H1 (cell line): ENCODE measurements at regions not wholly inside any gene's neighbourhood (a gene's known extent, or its start where the extent isn't known, plus 50 kb on each side); places are given as distances from the start of the nearest gene placed in this dataset.

ENCODE experiments used
- CTCF ChIP-seq, 3 experiments: IDR thresholded peaks; 1 replicate in 2 of 3; 2 replicates in 1 of 3; pipeline versions ENCODE4 v1.5.1 to v1.6.1; 2011; ENCODE audit warnings: low read length in 3 of 3, mild to moderate bottlenecking in 3 of 3, inconsistent platforms in 2 of 3, low read depth in 1 of 3, moderate library complexity in 1 of 3; ENCODE audit not compliant: insufficient read depth in 1 of 3; ENCODE audit errors: control extremely low read depth in 1 of 3
- ZNF274 ChIP-seq: IDR thresholded peaks from 2 replicates; pipeline ENCODE4 v1.7.0; 2012; ENCODE audit warnings: low read length, borderline replicate concordance; ENCODE audit errors: extremely low read depth

GRCh38 chr20:1830240-1830639, 65.0 kb upstream of the SIRPA start:
- TF ChIP-seq CTCF (IDR thresholded peaks at IDR 0.05; ENCODE audit: control extremely low read depth in 1 of 3, insufficient read depth in 1 of 3, low read depth in 1 of 3, low read length in 3 of 3): no peak
- TF ChIP-seq ZNF274: no peak
